HEK293 (cell line): ENCODE measurements at regions not wholly inside any gene's neighbourhood (a gene's known extent, or its start where the extent isn't known, plus 50 kb on each side); places are given as distances from the start of the nearest gene placed in this dataset.

ENCODE experiments used
- CTCF ChIA-PET: fragments of 350-600 bp; formaldehyde crosslinking; extraction: SDS; loops from one replicate; lab custom pipeline; 2021; ENCODE audit warnings: antibody characterized with exemption; lab: Yijun Ruan, JAX
- POLR2A ChIA-PET: fragments of 300-600 bp; formaldehyde crosslinking; extraction: SDS; loops from one replicate; lab custom pipeline; 2020; ENCODE audit warnings: antibody characterized with exemption, inconsistent platforms; lab: Yijun Ruan, JAX
- H3K27ac ChIP-seq: fragments of 200-500 bp; sonication (Bioruptor generic); 2 replicates; pipeline ENCODE4 v1.5.1; 2014; ENCODE audit warnings: low read depth, low read length, control low read depth, inconsistent platforms; ENCODE audit errors: extremely low read depth
- H3K36me3 ChIP-seq, 2 experiments: fragments of 200-500 bp in 1 of 2; sonication (Bioruptor generic) in 1 of 2; 1 replicate in 1 of 2; 2 replicates in 1 of 2; pipeline ENCODE4 v1.5.1; 2014 to 2017; ENCODE audit warnings: inconsistent platforms in 2 of 2, low read length in 2 of 2; ENCODE audit not compliant: control insufficient read depth in 2 of 2, insufficient read depth in 1 of 2
- H3K4me1 ChIP-seq: fragments of 200-500 bp; sonication (Bioruptor generic); 2 replicates; pipeline ENCODE4 v1.5.1; 2014; ENCODE audit warnings: mild to moderate bottlenecking, low read length, inconsistent platforms; ENCODE audit not compliant: control insufficient read depth, insufficient read depth
- H3K4me3 ChIP-seq: 2 replicates; pipeline ENCODE4 v1.5.1; 2011; ENCODE audit warnings: low read depth, mild to moderate bottlenecking, control low read depth, low read length, moderate library complexity
- H3K9me3 ChIP-seq: fragments of 200-500 bp; sonication (Bioruptor generic); 2 replicates; pipeline ENCODE4 v1.5.1; 2014; ENCODE audit warnings: low read depth, low read length, inconsistent platforms; ENCODE audit not compliant: control insufficient read depth, insufficient read depth
- ELK4 ChIP-seq: IDR thresholded peaks from 2 replicates; pipeline ENCODE4 v1.6.1; 2011; ENCODE audit warnings: mild to moderate bottlenecking, low read depth, low read length, borderline replicate concordance
- KLF7 ChIP-seq: fragments of 450-650 bp; formaldehyde crosslinking; IDR thresholded peaks from 2 replicates; pipeline ENCODE4 v1.5.1; 2016; ENCODE audit warnings: missing biosample characterization, missing genetic modification characterization, borderline replicate concordance
- MYNN ChIP-seq: fragments of 450-650 bp; formaldehyde crosslinking; IDR thresholded peaks from 2 replicates; pipeline ENCODE4 v1.5.1; 2016; ENCODE audit warnings: missing biosample characterization, missing genetic modification characterization, borderline replicate concordance
- OSR2 ChIP-seq: fragments of 450-650 bp; formaldehyde crosslinking; IDR thresholded peaks from 2 replicates; pipeline ENCODE4 v1.5.1; 2016; ENCODE audit warnings: missing biosample characterization, missing genetic modification characterization
- PRDM1 ChIP-seq: fragments of 450-650 bp; formaldehyde crosslinking; IDR thresholded peaks from 2 replicates; pipeline ENCODE4; 2016; ENCODE audit warnings: missing biosample characterization, missing genetic modification characterization
- RBAK ChIP-seq: fragments of 450-650 bp; formaldehyde crosslinking; IDR thresholded peaks from 2 replicates; pipeline ENCODE4 v1.5.1; 2016; ENCODE audit warnings: missing biosample characterization, missing genetic modification characterization
- REPIN1 ChIP-seq: fragments of 450-650 bp; formaldehyde crosslinking; IDR thresholded peaks from 2 replicates; pipeline ENCODE4 v1.5.1; 2017; ENCODE audit warnings: missing biosample characterization, missing genetic modification characterization, low read depth
- SALL2 ChIP-seq: fragments of 450-650 bp; formaldehyde crosslinking; IDR thresholded peaks from 2 replicates; pipeline ENCODE4 v1.5.0; 2017; ENCODE audit warnings: missing biosample characterization, mild to moderate bottlenecking, missing genetic modification characterization, borderline replicate concordance
- SCRT2 ChIP-seq: fragments of 450-650 bp; formaldehyde crosslinking; IDR thresholded peaks from 2 replicates; pipeline ENCODE4 v1.5.1; 2016; ENCODE audit warnings: missing biosample characterization, missing genetic modification characterization
- SETDB1 ChIP-seq: IDR thresholded peaks from one replicate; pipeline ENCODE4 v1.6.1; 2017; ENCODE audit warnings: mild to moderate bottlenecking, low read length, moderate library complexity, mixed read lengths; ENCODE audit not compliant: insufficient read length
- YY1 ChIP-seq: fragments of 450-650 bp; formaldehyde crosslinking; IDR thresholded peaks from 2 replicates; pipeline ENCODE4 v1.5.1; 2018; ENCODE audit warnings: missing biosample characterization, missing genetic modification characterization
- ZBTB8A ChIP-seq: fragments of 450-650 bp; formaldehyde crosslinking; IDR thresholded peaks from 2 replicates; pipeline ENCODE4 v1.5.1; 2016; ENCODE audit warnings: missing biosample characterization, missing genetic modification characterization
- ZEB2 ChIP-seq: fragments of 450-650 bp; formaldehyde crosslinking; IDR thresholded peaks from 2 replicates; pipeline ENCODE4 v1.5.1; 2016; ENCODE audit warnings: missing biosample characterization, missing genetic modification characterization
- ZFP3 ChIP-seq: fragments of 450-650 bp; formaldehyde crosslinking; IDR thresholded peaks from 2 replicates; pipeline ENCODE4 v1.5.1; 2016; ENCODE audit warnings: low read depth, missing biosample characterization, missing genetic modification characterization
- ZNF174 ChIP-seq: fragments of 450-650 bp; formaldehyde crosslinking; IDR thresholded peaks from 2 replicates; pipeline ENCODE4 v1.5.0; 2017; ENCODE audit warnings: missing biosample characterization, mild to moderate bottlenecking, missing genetic modification characterization
- ZNF426 ChIP-seq: fragments of 450-650 bp; formaldehyde crosslinking; IDR thresholded peaks from 2 replicates; pipeline ENCODE4 v1.5.1; 2017; ENCODE audit warnings: missing biosample characterization, missing genetic modification characterization, mild to moderate bottlenecking, inconsistent platforms, moderate library complexity
- ZNF513 ChIP-seq: fragments of 450-650 bp; IDR thresholded peaks from 2 replicates; pipeline ENCODE4 v1.5.1; 2018; ENCODE audit warnings: missing biosample characterization, missing genetic modification characterization
- ZNF548 ChIP-seq: fragments of 450-650 bp; formaldehyde crosslinking; IDR thresholded peaks from 2 replicates; pipeline ENCODE4 v1.5.1; 2016; ENCODE audit warnings: missing biosample characterization, missing genetic modification characterization
- ZNF561 ChIP-seq: fragments of 450-650 bp; IDR thresholded peaks from 2 replicates; pipeline ENCODE4 v1.5.1; 2018; ENCODE audit warnings: missing biosample characterization, missing genetic modification characterization, borderline replicate concordance
- ZNF623 ChIP-seq: fragments of 450-650 bp; formaldehyde crosslinking; IDR thresholded peaks from 2 replicates; pipeline ENCODE4 v1.5.1; 2016; ENCODE audit warnings: missing biosample characterization, missing genetic modification characterization
- ZNF660 ChIP-seq: fragments of 450-650 bp; IDR thresholded peaks from 2 replicates; pipeline ENCODE4 v1.5.1; 2018; ENCODE audit warnings: missing biosample characterization, mild to moderate bottlenecking, missing genetic modification characterization
- ZNF664 ChIP-seq: fragments of 450-650 bp; formaldehyde crosslinking; IDR thresholded peaks from 2 replicates; pipeline ENCODE4 v1.5.1; 2016; ENCODE audit warnings: missing biosample characterization, missing genetic modification characterization
- ZNF704 ChIP-seq: fragments of 450-650 bp; formaldehyde crosslinking; IDR thresholded peaks from 2 replicates; pipeline ENCODE4 v1.5.1; 2016; ENCODE audit warnings: missing biosample characterization, missing genetic modification characterization
- ZNF776 ChIP-seq: fragments of 450-650 bp; formaldehyde crosslinking; IDR thresholded peaks from 2 replicates; pipeline ENCODE4 v1.5.0; 2017; ENCODE audit warnings: missing biosample characterization, missing genetic modification characterization, borderline replicate concordance
- ZNF777 ChIP-seq: fragments of 450-650 bp; formaldehyde crosslinking; IDR thresholded peaks from 2 replicates; pipeline ENCODE4 v1.5.1; 2017; ENCODE audit warnings: missing biosample characterization, missing genetic modification characterization, borderline replicate concordance
- ZSCAN18 ChIP-seq: fragments of 450-650 bp; formaldehyde crosslinking; IDR thresholded peaks from 2 replicates; pipeline ENCODE4 v1.5.1; 2016; ENCODE audit warnings: missing biosample characterization, missing genetic modification characterization
- ZSCAN4 ChIP-seq: fragments of 450-650 bp; formaldehyde crosslinking; IDR thresholded peaks from 2 replicates; pipeline ENCODE4 v1.5.1; 2017; ENCODE audit warnings: missing biosample characterization, missing genetic modification characterization

GRCh38 chr22:22946131-22946530, 58.5 kb downstream of the IGLL5 start:
- H3K4me3 ChIP-seq: no peak overlapping the region
- no peaks in the 10 kb centered on the region for H3K9me3 ChIP-seq
- no peak for TF ChIP-seq ZNF426
- no peak for TF ChIP-seq ZNF777
- TF ChIP-seq PRDM1: no peak
- no peak for TF ChIP-seq ZSCAN18 (tag by site-specific recombination)
- no peak for TF ChIP-seq SETDB1
- TF ChIP-seq REPIN1 (tag by site-specific recombination): no peak
- TF ChIP-seq SALL2 (tag by site-specific recombination): no peak
- TF ChIP-seq ZNF664 (tag by site-specific recombination): no peak
- no peak for TF ChIP-seq ZEB2 (tag by site-specific recombination)
- no peak for TF ChIP-seq ZNF174 (tag by site-specific recombination)
- TF ChIP-seq YY1 (tag by site-specific recombination): no peak
- ChIA-PET POLR2A (no interaction called here), CTCF (no interaction called here)
- H3K36me3 ChIP-seq: no peaks in the 10 kb centered on the region
- no peak overlapping the region for H3K27ac ChIP-seq
- no peaks in the 10 kb centered on the region for H3K4me1 ChIP-seq

GRCh38 chr22:22948651-22949571, 61.3 kb downstream of the IGLL5 start:
- no peaks in the 10 kb centered on the region for H3K9me3 ChIP-seq
- POLR2A ChIA-PET: no interaction called here
- H3K4me3 ChIP-seq: no peak overlapping the region
- no peak overlapping the region for H3K27ac ChIP-seq
- H3K4me1 ChIP-seq: no peaks in the 10 kb centered on the region
- CTCF ChIA-PET: interaction anchor here (0.7 to 1.2 kb wide), 4 partner anchors 8 to 65 kb away, joined by 3 to 4 read pairs (median 3); no protein-coding TSS in a partner anchor
- no peaks in the 10 kb centered on the region for H3K36me3 ChIP-seq
- TF ChIP-seq ELK4: no peak
- TF ChIP-seq RBAK: no peak
- TF ChIP-seq KLF7 (tag by site-specific recombination): no peak
- no peak for TF ChIP-seq ZNF704
- no peak for TF ChIP-seq ZSCAN4 (tag by site-specific recombination)
- TF ChIP-seq ZNF623: no peak
- TF ChIP-seq ZNF513 (tag by site-specific recombination): no peak
- TF ChIP-seq ZFP3 (tag by site-specific recombination): no peak
- no peak for TF ChIP-seq ZBTB8A (tag by site-specific recombination)
- TF ChIP-seq MYNN (tag by site-specific recombination): no peak
- no peak for TF ChIP-seq ZNF776 (tag by site-specific recombination)
- no peak for TF ChIP-seq ZNF561
- TF ChIP-seq ZNF660 (tag by site-specific recombination): no peak
- no peak for TF ChIP-seq ZNF548
- no peak for TF ChIP-seq SCRT2
- no peak for TF ChIP-seq OSR2 (tag by site-specific recombination)
- TF ChIP-seq, all 188 proteins: peak for 0
